Hypothalamus (tissue), 51 donors: ENCODE measurements at regions not wholly inside any gene's neighbourhood (a gene's known extent, or its start where the extent isn't known, plus 50 kb on each side); places are given as distances from the start of the nearest gene placed in this dataset.

Source experiments
- DNase-seq, 51 donors: peaks; one replicate each; lab custom pipeline; 2025; lab: John Stamatoyannopoulos, UW

GRCh38 chr6:95142101-95142500, 435.2 kb upstream of the MANEA start:
- DNase-seq, result no peak

DNA sequence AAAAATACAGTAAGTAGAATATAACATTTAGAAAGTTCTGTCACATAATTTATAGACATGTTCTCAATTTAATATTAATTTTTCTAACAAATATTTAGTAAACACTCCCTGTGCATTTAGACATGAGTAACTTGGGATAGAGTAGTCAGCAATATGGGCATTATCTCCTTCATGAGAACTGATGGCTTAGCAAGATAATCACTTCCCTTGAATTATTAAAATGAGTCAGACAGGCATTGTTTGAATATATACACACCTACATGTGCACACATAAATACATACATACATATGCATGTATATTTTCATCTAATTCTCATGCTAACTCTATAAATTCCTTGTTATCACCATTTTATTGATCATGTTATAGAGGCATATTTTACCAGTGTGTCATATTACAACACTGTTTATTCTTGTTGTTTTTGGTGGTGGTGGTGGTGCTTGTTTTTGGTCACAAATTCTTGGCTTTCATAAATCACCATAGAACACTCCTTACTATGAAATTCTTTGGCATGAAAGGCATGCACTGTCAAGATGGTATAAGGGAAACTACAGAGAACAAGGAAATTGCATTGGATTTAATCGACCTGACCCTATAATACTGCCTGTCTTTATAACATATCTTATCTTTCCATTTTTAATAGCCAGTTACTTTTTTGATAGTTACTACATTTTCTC, 434.5 kb upstream of the MANEA start:
- no peak for DNase-seq

GRCh38 chr6:95143408-95144180, 433.7 kb upstream of the MANEA start:
- no peak for DNase-seq

- DNase-seq, result no peak
These were observed 431.9 kb upstream of the MANEA start for GRCh38 chr6:95145457-95145856.

DNA sequence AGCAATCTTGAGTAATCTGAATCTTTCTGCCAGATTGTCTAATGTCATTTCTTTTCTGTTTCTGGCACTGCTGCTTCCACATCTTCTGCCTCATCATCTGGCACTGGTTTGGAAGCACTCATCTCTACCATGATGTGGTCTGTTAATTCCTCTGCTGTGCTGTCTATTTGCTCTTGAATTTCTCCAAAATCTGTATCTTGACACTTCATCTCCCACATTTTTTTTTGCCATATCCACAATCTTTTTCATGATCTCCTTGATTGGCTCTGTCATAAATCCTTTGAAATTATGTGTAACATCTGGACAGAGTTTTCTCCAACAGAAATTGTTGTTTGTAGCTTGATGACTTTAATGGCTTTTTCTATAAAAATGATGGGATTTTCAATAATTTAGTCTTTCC, 417.8 kb upstream of the MANEA start:
- DNase-seq, result no peak

GRCh38 chr6:95169775-95170174, 407.6 kb upstream of the MANEA start:
- DNase-seq, result no peak

DNA sequence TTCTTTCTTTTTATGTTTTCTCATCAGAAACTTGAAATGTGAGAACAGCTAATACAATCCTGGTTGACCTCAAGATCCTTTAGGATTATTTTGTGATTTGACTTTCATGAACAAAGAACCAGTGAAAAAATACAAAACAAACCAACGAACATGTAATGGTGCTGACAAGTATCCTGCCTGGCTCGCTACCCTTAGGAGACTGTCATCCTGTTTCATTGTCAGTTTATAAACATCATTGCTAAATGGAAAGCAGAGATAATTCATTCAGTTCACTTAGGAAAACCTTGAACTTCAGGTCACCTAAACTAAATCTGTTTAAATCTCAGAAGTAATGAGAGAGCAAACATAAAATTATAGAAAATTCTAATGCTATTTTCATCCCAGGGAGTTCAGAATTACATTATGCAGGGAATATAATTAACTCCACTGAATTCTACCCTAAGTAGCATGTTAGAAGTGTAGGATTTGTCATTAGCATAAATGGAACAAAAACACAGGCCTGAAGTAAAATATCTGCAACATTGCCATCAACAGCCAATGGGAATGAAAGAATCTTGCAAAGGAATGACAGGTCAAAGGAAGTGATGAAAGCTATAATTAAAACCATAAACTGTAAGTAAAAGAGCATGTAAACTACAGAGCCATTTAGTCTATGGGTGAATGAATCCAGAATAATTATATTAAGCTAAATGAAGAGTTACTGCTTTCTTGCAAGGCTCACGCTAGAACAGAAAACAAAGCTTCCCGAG, 401.2 kb upstream of the MANEA start:
- no peak for DNase-seq

- DNase-seq, result no peak
These were observed 391.5 kb upstream of the MANEA start for GRCh38 chr6:95185874-95186273.

- DNase-seq, result no peak
These were observed 390.6 kb upstream of the MANEA start for GRCh38 chr6:95186710-95187109.

DNA sequence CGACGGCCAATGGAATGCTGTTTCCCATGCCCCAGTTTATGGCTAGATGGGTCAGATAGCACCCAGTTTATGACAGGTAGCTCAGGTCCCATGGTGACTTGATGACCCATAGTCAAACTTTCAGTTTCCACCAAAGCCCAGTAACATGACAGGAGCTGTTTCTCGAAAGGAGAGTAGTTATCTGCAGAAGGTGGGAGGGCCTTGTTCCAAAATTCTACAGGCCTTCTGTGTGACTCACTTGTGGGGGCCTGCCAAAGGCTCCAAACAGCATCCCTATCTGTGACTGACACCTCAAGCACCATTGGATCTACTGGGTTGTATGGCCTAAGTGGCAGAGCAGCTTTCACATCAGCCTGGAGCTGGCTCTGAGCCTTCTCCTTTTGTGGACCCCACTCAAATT, 379.7 kb upstream of the MANEA start:
- no peak for DNase-seq

- peak in 1 of 51 donors; percentile 3 for DNase-seq
These were observed 374.1 kb upstream of the MANEA start for GRCh38 chr6:95203153-95203754.

DNA sequence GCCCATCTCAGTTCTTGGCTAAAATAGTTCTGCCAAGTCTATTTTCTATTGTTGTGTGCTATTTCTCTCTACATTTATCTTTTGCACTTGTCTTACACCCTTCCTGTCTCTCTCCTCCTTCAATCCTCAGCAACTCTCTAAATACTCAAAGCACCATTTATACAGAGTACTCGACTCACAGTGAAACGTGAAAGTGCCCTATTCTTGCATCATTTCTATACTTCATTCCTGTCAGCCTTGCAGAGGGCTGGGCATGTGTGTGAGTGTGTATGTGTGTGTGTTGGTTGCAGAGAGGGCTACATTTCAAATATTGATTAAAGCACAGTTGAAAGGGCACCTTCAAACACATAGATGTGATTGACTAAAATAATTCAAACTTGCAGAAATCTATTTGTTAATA, 373.2 kb upstream of the MANEA start:
- no peak for DNase-seq

GRCh38 chr6:95208621-95209020, 368.7 kb upstream of the MANEA start:
- no peak for DNase-seq

GRCh38 chr6:95209074-95209473, 368.3 kb upstream of the MANEA start:
- no peak for DNase-seq

DNA sequence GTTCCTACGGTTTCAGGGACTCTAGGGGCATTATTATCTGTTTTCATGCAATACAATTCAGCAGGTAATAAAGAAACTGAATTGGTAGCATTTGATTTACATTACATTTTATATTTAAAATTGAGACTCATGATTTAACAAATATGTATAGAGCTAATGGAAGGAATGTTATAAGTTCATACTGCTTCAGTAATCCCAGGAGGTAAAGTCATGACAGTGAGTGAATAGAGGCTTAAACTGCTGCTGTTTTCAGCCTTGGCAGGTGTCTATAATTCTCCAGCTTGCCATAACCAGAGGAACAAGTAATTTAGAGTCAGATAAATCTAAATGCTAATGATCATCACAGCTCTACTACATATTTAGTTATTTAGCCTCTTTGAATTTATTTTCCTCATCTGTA, 360.8 kb upstream of the MANEA start:
- DNase-seq, result no peak

- DNase-seq, result no peak
These were observed 350.0 kb upstream of the MANEA start for GRCh38 chr6:95227351-95227750.

DNA sequence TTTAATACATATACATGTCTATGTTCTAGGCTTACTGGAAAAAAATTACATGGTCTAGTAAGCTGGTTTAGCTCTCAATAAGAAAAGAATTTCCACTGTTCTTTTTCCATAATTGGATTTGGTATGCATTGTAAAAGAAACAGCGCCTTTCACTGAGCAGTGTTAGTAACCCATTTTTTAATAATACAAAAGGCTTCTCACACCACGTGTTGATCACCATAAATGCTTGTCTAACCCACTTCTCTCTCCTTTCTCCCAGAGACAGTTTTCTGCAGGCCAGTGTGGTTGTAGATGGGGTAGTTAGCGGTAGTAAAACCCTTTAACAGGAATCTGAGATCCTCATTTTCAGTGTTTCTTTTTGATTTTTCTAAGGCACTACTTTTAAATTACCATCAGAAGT, 348.7 kb upstream of the MANEA start:
- no peak for DNase-seq

DNA sequence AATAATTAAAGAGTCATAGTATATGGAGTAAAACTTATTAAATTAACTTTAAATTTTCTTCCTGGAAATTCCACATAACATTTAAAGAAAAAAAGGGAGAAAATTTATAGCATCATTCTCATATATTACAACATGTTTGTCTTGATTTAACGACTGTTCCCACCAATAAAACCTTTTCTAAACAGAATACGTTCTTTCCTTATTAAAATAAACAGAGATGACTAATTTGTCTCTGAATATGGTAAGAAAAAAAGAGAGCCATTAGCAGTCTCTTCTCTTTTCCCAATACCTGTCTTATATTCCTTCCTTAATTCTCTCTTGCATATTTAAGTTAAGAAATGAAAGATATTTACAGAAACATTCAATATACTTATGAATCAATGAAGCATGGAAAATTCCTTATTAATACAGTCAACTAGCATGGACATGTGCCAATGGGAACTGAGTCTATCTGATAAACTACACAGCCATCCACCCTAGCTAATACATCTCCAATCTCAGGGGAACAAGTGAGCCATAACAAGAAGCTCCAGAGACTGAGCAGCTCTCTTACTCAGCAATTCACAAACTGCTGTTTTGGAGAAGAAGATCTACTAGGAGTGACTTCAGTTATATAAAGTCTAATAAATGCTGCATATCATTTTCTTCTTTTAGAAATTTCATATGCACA, 347.1 kb upstream of the MANEA start:
- no peak for DNase-seq

GRCh38 chr6:95231416-95231815, 345.9 kb upstream of the MANEA start:
- DNase-seq, result no peak

DNA sequence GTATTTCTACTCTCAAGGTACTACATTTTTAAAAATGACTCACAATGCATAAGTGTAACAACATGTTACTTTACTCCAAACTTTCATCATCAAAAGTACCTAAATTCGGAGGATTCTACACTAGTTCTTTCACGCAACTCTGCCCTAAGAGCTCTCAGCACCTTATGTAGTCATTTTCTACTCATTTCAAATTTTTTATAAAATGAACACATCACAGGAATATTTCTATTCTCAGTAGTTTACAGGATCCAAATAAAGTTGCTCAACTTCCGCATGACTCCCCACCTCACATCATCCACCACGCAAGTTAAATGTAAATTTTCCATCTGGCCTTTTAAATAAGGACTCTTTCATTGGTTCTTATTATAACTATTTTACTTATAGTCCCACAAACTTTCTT, 344.9 kb upstream of the MANEA start:
- no peak for DNase-seq

GRCh38 chr6:95233879-95234278, 343.5 kb upstream of the MANEA start:
- DNase-seq, result no peak
